Mucosa of rectum (tissue), 2 donors: ENCODE measurements at regions not wholly inside any gene's neighbourhood (a gene's known extent, or its start where the extent isn't known, plus 50 kb on each side); places are given as distances from the start of the nearest gene placed in this dataset.

Source experiments
- H3K27ac ChIP-seq, 2 donors: one replicate each; pipeline ENCODE4 v1.7.0; 2013; ENCODE audit warnings: inconsistent platforms in 2 of 2, low read depth in 2 of 2, low read length in 2 of 2
- H3K27me3 ChIP-seq, 2 donors: one replicate each; pipeline ENCODE4 v1.7.0; 2013; ENCODE audit warnings: low read length in 2 of 2; ENCODE audit not compliant: control insufficient read depth in 2 of 2, insufficient read depth in 2 of 2
- H3K36me3 ChIP-seq, 2 donors: one replicate each; pipeline ENCODE4 v1.7.0; 2013; ENCODE audit warnings: low read length in 2 of 2; ENCODE audit not compliant: control insufficient read depth in 2 of 2, insufficient read depth in 2 of 2
- H3K4me1 ChIP-seq, 2 donors: one replicate each; pipeline ENCODE4 v1.7.0; 2013; ENCODE audit warnings: low read length in 2 of 2, mild to moderate bottlenecking in 1 of 2; ENCODE audit not compliant: control insufficient read depth in 2 of 2, insufficient read depth in 2 of 2
- H3K4me3 ChIP-seq, 2 donors: one replicate each; pipeline ENCODE4 v1.7.0; 2013; ENCODE audit warnings: low read length in 2 of 2
- H3K9ac ChIP-seq, 2 donors: one replicate each; pipeline ENCODE4 v1.7.0; 2013; ENCODE audit warnings: low read length in 2 of 2, low read depth in 1 of 2, mild to moderate bottlenecking in 1 of 2
- H3K9me3 ChIP-seq, 2 donors: one replicate each; pipeline ENCODE4 v1.7.0; 2013; ENCODE audit warnings: low read length in 2 of 2; ENCODE audit not compliant: control insufficient read depth in 2 of 2
- donor health status: healthy.
- donor health status: Normal muscosa, but diverticular disease.

DNA sequence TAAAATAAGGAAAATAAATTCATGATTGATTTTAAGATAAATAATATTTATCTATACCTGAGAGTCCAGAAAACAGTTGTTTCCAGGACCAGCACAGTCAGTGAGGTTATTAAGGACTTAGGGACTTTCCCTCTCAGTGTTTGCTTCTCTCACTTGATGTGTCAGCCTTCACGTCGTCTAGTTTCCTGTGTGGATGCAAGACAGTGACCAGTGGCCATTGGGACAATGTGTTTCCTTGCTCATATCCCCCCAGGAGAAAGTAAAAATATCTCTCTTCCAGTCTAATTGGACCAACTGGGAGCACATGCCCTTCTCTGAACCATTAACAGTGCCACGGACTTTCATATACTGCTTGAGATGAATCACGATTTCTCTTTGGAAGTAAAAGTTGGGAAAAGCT lies 157.8 kb upstream of the CTNNB1 start:
- H3K9me3 ChIP-seq = no peaks in the 10 kb centered on the region
- H3K27me3 ChIP-seq = no peaks in the 10 kb centered on the region

DNA sequence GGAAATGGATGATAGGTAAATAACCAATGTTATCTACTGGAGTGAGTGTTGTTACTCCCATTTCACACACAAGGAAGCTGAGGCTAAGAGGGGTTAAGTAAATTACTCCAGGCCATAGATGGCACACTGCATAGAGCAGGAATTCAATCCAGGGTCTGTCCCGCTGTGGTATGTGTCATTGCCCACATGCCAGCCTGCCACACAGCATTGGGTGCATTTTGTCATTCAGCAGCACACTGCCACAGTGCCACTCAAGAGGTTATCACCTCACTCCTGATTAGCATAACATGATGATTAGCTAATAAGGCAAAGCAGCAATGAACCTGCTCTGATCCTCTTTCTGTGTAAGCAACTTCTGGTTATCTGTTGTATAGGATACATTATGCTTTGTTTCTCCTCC lies 157.4 kb upstream of the CTNNB1 start:
- Histone ChIP-seq H3K9me3 (no peaks in the 10 kb centered on the region), H3K27me3 (no peaks in the 10 kb centered on the region), H3K9ac (no peak overlapping the region), H3K36me3 (no peaks in the 10 kb centered on the region), H3K27ac (no peak overlapping the region), H3K4me3 (no peak overlapping the region), H3K4me1 (no peaks in the 10 kb centered on the region)

More for the DNA sequence above, 157.8 kb upstream of the CTNNB1 start:
- no peaks in the 10 kb centered on the region for H3K36me3 ChIP-seq
- H3K9ac ChIP-seq = no peak overlapping the region
- no peaks in the 10 kb centered on the region for H3K4me1 ChIP-seq
- H3K4me3 ChIP-seq = no peak overlapping the region
- H3K27ac ChIP-seq = no peak overlapping the region

DNA sequence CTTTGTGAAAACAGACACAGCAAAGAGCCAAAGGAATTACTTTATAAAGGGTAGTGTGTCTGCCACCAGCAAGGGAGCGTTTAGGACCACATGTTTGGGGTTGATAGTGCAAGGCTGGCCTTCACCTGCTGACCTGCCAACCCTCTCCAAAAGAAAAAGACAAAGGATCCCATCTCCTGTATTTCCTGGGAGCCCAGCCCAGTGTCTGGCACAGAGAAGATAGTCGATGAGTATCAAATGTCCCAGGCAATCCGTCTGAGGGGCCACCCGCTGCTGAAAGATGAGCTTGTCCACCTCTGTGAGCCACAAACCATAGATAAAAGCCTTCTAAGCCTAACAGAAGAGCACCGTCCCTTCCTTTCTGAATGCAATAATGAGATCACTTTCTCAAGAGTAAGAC lies 154.8 kb upstream of the CTNNB1 start:
- H3K27me3 ChIP-seq = no peaks in the 10 kb centered on the region
- H3K9ac ChIP-seq = no peak overlapping the region
- no peaks in the 10 kb centered on the region for H3K36me3 ChIP-seq
- no peak overlapping the region for H3K27ac ChIP-seq
- H3K4me1 ChIP-seq = no peaks in the 10 kb centered on the region
- H3K4me3 ChIP-seq = no peak overlapping the region
- H3K9me3 ChIP-seq = no peaks in the 10 kb centered on the region

DNA sequence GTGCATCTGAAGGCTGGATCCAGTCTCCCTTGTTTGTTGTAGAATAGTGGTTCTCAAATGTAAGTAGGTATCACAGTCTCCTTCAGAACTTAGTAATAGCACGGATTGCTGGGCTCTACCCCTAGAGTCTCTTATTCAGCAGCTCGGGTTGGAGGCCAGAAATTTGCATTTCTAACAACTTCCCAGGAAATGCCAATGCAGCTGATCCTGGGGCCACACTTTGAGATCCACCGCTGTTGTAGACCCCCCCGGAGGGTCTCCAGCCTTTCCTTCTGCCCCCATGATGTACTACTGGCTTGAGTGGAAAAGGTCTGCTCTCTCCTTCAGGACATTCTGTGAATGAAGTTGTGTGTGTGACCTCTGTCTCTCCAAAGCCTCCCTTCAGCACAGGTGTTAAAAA lies 153.8 kb upstream of the CTNNB1 start:
- H3K4me3 ChIP-seq = no peak overlapping the region

DNA sequence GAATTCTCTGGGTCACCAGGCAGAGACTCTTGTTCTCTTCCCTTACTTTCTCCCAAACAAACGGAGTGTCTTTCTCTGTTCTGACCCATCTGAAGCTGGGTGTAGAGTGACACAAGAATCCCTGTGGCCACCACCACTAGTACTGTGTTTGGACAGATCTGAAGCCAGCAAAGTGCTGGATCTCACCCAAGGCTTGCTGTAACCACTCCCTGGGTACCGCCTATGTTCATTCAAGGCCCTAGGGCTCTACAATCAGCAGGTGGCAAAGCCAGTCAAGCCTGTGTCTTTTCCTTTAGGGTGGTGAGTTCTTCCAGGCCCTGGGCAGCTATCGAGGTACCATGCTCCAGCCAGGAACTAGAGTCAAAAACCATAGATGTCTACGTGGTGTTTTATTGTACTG lies 149.2 kb upstream of the CTNNB1 start:
- Histone ChIP-seq H3K9me3 (no peaks in the 10 kb centered on the region), H3K27ac (no peak overlapping the region), H3K4me1 (no peaks in the 10 kb centered on the region), H3K9ac (no peak overlapping the region), H3K27me3 (no peaks in the 10 kb centered on the region), H3K4me3 (no peak overlapping the region), H3K36me3 (no peaks in the 10 kb centered on the region)

More for the DNA sequence above, 153.8 kb upstream of the CTNNB1 start:
- H3K27me3 ChIP-seq = no peaks in the 10 kb centered on the region
- no peaks in the 10 kb centered on the region for H3K36me3 ChIP-seq
- no peak overlapping the region for H3K27ac ChIP-seq
- no peaks in the 10 kb centered on the region for H3K9me3 ChIP-seq
- no peak overlapping the region for H3K9ac ChIP-seq
- H3K4me1 ChIP-seq = no peaks in the 10 kb centered on the region

DNA sequence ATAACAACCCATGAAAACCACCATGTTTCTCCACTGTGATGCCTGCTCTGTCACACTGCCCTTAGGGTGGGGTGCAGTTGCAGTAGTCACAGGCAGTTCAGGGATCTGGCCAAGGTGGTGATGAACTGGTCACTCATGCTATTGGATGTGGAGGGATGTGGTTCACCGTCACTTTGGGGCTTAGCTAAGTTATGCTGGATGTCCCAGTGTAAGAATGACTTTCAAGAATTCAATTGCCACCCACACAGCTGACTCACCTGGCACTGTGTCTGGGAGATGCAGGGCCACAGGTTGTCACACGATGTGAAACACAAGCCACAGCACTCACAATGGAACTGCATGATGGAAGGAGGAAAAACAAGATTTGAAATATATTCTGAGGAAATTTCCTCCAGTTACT lies 146.1 kb upstream of the CTNNB1 start:
- no peaks in the 10 kb centered on the region for H3K9me3 ChIP-seq
- no peaks in the 10 kb centered on the region for H3K4me1 ChIP-seq
- H3K4me3 ChIP-seq = no peak overlapping the region
- no peaks in the 10 kb centered on the region for H3K36me3 ChIP-seq
- H3K9ac ChIP-seq = no peak overlapping the region
- H3K27ac ChIP-seq = no peak overlapping the region
- H3K27me3 ChIP-seq = no peaks in the 10 kb centered on the region

DNA sequence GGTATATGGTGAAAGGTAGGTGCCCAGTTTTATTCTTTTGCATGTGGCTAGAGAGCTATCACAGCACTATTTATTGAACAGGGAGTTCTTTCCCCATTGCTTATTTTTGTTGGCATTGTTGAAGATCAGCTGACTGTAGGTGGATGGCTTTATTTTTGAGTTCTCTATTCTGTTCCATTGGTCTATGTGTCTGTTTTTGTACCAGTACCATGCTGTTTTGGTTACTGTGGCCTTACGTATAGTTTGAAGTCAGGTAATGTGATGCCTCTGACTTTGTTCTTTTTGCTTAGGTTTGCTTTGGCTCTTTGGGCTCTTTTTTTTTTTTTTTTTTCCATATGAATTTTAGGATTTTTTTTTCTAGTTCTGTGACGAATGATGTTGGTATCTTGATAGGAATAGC lies 139.2 kb upstream of the CTNNB1 start:
- Histone ChIP-seq H3K4me1 (no peaks in the 10 kb centered on the region), H3K4me3 (no peak overlapping the region), H3K27ac (no peak overlapping the region), H3K27me3 (no peaks in the 10 kb centered on the region), H3K9me3 (no peaks in the 10 kb centered on the region), H3K36me3 (no peaks in the 10 kb centered on the region), H3K9ac (no peak overlapping the region)

DNA sequence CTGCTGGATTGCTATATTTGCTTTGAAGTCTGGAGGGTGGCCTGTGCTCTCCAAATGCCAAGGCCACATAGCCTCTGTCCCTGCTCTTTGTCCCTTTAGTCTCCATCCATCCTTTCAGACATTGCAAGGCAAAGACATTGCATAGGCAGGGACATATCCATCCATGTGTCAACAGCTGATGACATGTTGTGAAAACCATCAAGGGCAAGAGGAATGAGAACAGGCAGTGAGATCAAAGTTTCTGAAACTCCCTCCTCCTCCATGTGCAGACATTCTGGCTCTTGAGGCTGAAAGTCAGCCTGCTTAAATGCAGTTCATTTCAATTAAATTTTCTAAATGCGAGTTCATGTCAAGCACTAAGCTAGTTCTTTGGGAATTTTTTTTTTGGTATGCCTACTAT lies 135.2 kb upstream of the CTNNB1 start:
- Histone ChIP-seq H3K27ac (no peak overlapping the region), H3K4me1 (no peaks in the 10 kb centered on the region), H3K4me3 (no peak overlapping the region), H3K36me3 (no peaks in the 10 kb centered on the region), H3K9ac (no peak overlapping the region), H3K27me3 (no peaks in the 10 kb centered on the region), H3K9me3 (no peaks in the 10 kb centered on the region)

DNA sequence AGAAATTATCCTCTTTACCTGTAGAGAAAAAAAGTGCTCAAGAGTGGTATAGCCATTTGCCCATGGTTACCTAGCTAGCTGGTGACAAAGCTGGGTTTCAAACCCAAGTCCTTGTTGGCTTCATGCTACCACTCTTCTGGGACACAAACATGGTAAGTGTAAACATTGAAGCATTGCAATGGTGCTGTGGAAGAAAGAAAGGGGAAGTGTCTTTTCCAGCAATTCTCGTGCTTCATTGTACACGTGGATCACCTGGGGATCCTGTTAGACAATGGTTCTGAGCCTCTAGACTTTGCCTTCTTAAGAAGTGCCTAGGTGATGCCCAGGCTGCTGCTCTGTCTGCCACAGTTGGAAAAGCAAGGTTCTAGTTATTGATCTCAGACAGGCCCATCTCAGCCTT lies 134.8 kb upstream of the CTNNB1 start:
- no peaks in the 10 kb centered on the region for H3K36me3 ChIP-seq
- no peaks in the 10 kb centered on the region for H3K4me1 ChIP-seq
- no peaks in the 10 kb centered on the region for H3K27me3 ChIP-seq
- no peak overlapping the region for H3K4me3 ChIP-seq
- no peak overlapping the region for H3K27ac ChIP-seq
- no peak overlapping the region for H3K9ac ChIP-seq
- H3K9me3 ChIP-seq = no peaks in the 10 kb centered on the region

DNA sequence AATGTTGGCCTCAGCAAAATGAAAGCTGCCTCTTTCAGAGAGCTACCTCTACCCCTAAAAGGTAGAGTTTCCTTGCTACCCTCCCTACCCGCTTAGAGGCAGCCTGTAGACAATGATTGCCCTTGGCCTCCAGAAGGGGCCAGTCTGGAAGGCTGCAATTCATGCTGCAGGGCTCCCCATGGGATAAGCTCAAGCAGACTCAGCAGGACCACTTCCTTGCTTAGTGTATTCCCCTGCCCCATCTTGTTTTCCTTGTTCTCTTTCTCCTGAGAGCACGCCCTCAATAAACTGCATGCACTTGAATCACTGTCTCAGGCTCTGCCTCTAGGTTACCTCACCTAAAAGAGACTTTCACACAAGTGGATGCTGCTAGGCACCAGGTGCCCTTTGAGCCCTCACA lies 134.0 kb upstream of the CTNNB1 start:
- no peaks in the 10 kb centered on the region for H3K4me1 ChIP-seq
- no peaks in the 10 kb centered on the region for H3K27me3 ChIP-seq
- no peak overlapping the region for H3K9ac ChIP-seq
- H3K4me3 ChIP-seq = no peak overlapping the region
- H3K36me3 ChIP-seq = no peaks in the 10 kb centered on the region
- H3K27ac ChIP-seq = no peak overlapping the region
- no peaks in the 10 kb centered on the region for H3K9me3 ChIP-seq

DNA sequence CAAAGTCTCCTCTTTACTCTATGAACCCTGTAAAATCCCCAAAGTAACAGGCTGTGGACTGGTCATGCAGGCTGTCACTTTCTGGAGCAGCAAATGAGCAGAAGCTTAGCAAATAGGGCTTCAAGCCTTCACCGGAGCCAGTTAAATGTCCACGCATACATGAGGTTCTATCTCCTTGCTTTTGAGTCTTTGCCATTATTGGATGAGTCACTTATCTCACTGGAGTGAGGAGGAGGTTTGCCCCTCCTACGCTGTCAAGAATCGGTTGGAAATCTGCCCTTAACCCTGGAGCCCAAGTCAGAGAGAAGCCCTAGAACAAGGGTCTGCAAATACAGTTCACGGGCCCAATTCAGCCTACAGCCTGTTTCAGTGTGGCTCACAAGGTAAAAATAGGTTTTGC lies 126.1 kb upstream of the CTNNB1 start:
- H3K4me1 ChIP-seq = no peaks in the 10 kb centered on the region
- no peaks in the 10 kb centered on the region for H3K9me3 ChIP-seq
- no peaks in the 10 kb centered on the region for H3K27me3 ChIP-seq
- H3K9ac ChIP-seq = no peak overlapping the region
- no peaks in the 10 kb centered on the region for H3K36me3 ChIP-seq
- H3K4me3 ChIP-seq = no peak overlapping the region
- no peak overlapping the region for H3K27ac ChIP-seq
